GM18519 (cell line): ENCODE measurements at regions not wholly inside any gene's neighbourhood (a gene's known extent, or its start where the extent isn't known, plus 50 kb on each side); places are given as distances from the start of the nearest gene placed in this dataset.
"Not testable (repeated sequence)": the region's sequence is repeated elsewhere in the genome, so short reads cannot be mapped to it uniquely, and the experiment has no call there.

Experiments used
- ATAC-seq: cut with Tn5 transposase; IDR thresholded peaks from one replicate; pipeline ENCODE4 v1.9.1; 2021; ENCODE audit warnings: mild to moderate bottlenecking, moderate library complexity; ENCODE audit not compliant: unreplicated experiment, low FRiP score

GRCh38 chr5:144042156-144042555 is 128.3 kb downstream of the YIPF5 start:
- no peak for ATAC-seq

DNA sequence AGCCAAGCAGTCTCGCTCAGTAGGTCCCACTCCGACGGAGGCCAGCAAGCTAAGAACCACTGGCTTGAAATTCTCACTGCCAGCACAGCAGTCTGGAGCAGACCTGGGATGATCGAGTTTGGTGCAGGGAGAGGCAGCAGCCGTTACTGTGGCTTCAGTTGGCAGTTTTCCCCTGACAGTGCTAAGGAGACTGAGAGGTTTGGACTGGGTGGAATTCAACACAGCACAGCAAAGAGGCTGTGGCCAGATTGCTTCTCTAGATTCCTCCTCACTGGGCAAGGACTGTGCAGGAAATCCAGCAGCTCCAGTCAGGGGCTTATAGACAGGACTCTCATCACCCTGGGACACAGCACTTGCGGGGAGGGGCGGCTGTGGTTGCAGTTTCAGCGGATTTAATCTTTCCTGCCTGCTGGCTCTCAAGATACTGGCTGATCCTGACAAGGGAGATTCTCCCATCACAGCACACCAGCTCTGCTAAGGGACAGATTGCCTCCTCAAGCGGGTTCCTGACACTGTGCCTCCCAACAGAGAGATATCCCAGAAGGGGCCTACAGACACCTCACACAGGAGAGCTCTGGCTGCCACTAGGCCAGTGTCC is 122.1 kb downstream of the YIPF5 start:
- ATAC-seq = no peak

DNA sequence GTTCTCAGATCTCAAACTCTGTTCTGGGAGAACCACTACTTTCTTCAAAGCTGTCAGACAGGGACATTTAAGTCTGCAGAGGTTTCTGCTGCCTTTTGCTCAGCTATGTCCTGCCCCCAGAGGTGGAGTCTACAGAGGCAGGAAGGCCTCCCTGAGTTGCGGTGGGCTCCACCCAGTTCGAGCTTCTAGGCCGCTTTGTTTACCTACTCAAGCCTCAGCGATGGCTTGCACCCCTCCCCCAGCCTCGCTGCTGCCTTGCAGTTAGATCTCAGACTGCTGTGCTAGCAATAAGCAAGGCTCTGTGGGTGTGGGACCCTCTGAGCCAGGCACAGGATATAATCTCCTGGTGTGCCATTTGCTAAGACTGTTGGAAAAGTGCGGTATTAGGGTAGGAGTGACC is 115.1 kb downstream of the YIPF5 start:
- ATAC-seq = not testable (repeated sequence)

GRCh38 chr5:144060091-144060490 is 110.4 kb downstream of the YIPF5 start:
- not testable (repeated sequence) for ATAC-seq

GRCh38 chr5:144060598-144060997 is 109.9 kb downstream of the YIPF5 start:
- no peak for ATAC-seq

GRCh38 chr5:144065786-144066185 is 104.7 kb downstream of the YIPF5 start:
- no peak for ATAC-seq

GRCh38 chr5:144072518-144072927 is 97.9 kb downstream of the YIPF5 start:
- no peak for ATAC-seq

DNA sequence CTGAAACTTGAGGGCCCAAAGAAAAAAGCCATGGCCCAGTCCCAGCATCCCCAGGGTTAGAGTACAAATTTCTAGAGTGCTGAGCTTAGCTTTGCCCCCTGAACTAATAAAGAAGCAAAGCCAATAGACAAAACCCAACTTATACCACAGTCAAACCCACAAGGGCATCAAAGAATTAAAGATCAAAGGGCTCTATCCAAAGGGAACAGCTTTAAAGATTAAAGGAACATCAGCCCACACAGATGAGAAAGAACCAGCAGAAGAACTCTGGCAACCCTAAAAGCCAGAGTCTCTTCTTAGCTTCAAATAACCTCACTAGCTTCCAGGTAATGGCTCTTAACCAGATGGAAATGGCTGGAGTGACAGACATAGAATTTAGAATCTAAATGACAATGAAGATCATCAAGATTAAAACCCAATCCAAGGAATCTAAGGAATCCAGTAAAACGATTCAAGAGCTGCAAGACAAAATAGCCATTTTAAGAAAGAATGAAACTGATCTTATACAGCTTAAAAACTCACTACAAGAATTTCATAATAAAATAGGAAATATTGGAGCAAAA is 93.9 kb downstream of the YIPF5 start:
- no peak for ATAC-seq

- no peak for ATAC-seq
Observed at GRCh38 chr5:144083185-144083584, 87.3 kb downstream of the YIPF5 start.

- ATAC-seq = no peak
Observed at GRCh38 chr5:144084971-144085370, 85.5 kb downstream of the YIPF5 start.

DNA sequence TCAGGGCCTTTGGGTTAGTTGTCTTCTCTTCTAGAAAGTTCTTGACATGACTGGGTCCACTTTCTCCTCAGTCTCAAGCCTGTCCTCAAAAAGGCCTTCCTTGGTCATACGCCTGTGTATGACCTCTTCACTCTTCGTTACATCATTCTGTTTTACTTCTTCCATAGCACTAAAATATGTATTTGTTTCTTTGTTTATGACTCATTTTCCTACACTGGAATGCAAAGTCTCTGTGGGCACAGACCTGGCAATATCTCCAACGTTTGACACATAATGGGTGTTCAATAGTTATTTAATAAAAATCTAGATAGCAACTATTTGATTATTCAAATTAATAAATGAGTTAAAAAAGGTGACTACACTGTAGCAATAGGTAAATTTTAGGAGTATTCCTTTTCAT is 85.1 kb downstream of the YIPF5 start:
- no peak for ATAC-seq

- no peak for ATAC-seq
Observed at GRCh38 chr5:144086295-144086694, 84.2 kb downstream of the YIPF5 start.

DNA sequence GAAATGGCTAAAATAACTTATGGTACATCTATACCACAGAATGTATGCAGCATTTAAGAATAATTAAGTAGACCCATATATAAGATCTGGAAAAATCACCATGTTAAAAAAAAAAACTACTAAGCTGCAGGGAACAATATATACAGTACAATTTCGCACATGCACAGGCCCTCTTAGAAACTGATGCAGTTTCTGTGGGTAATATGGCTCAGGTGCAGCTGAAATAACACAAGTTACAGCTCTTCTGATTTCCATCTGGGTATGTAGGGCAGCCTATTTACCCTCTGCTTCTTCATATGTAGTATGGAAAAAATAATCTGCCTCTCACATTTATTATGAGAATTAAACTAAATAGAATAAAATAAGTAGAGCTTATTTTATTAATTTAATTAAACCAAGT is 82.9 kb downstream of the YIPF5 start:
- no peak for ATAC-seq

DNA sequence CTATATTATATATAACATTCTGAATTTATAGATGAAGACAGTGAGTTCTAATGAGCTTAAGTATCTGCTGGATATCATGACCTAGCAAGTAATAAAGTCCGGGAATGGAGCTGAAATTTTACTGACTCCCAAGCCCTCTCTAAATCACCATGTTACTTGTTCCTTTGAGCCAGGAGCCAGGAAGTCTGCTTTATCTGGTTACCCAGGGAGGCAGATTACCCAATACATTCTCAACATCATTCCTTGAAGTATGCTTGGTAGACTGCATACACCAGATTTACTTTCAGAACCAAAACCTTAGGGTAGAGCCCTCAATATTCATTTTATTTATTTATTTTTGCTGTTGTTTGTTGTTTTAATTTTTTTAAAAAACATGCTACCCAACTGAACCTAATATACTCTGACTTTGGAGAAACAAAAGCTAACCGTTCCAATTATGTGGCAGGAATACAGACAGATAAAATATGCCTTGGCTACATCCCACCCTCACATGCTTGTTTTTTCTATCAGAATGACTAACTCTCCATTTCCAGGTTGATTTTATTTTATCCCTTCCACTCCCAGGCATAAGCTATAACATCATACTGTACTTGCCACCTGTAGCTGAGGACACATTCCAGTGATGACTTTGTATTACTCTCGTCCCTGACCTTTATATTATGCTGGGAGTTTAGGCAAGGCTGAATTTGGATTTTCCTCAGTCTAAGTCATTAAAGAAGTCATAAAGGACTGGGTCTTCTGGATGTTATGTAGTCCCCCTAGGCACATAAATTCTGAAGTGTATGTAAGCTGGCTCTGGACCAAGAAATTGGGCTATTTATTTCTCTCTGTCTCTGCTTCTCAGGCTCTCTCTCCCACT is 82.0 kb downstream of the YIPF5 start:
- no peak for ATAC-seq

- no peak for ATAC-seq
Observed at GRCh38 chr5:144089401-144090021, 80.9 kb downstream of the YIPF5 start.

DNA sequence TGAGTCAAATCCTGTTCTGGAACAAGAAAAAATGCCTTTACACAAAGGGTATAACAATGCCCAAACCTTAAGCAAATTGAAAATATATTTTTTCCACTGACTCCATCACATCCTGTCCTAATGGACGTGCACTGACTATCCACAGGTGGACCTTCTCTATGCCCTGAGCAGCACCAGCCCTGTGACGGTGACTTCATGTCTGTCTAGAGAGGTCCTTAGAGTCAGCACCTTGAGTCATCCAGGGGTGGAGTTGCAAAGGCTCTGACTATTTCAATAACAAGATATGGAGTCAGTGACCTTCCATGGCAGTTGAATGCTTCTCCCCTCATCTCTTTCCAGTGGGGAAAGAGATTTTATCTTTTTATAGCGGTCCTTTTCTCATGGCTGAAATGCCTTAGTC is 78.0 kb downstream of the YIPF5 start:
- ATAC-seq = no peak

DNA sequence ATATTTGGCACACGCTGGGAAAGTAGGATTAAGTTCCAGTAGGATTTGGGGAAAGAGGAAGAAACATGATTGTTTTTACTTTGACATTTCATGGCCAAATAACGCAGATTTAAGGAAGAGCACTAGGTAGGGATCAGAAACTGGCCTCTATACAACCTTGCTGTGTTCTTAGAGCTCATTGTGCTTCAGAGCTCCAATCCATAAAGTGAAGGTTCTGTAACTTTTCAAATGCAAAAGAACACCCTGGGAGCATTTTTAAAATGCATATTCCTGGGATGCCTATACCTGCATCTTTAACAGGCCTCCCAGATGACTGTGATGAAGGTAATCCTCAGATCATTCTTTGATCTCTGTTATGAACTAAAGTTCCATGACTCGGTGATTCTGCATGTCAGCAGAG is 77.1 kb downstream of the YIPF5 start:
- ATAC-seq = no peak

GRCh38 chr5:144093868-144094267 is 76.6 kb downstream of the YIPF5 start:
- no peak for ATAC-seq

DNA sequence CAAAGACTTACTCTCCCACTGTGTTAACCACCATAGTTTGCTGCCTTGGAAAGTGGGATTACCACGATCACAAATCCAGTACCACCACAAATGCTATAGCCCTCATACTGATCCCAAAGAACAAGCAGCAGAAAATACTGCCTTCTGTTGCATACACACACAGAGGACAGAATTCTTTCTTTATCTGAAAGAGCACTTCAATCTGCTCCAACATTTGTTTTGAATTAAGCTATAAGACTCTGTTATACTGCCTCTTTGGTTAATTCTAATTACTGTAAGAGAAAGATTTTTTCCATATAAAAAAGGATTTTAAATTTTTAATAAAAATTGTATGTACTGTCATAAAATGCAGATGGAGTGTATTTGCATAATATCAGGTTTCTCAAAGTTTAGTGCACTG is 69.8 kb downstream of the YIPF5 start:
- no peak for ATAC-seq

GRCh38 chr5:144101616-144102015 is 68.8 kb downstream of the YIPF5 start:
- ATAC-seq = no peak

- ATAC-seq = no peak
Observed at GRCh38 chr5:144102361-144102760, 68.1 kb downstream of the YIPF5 start.
